Astrocyte of the spinal cord (primary cell): ENCODE measurements at regions not wholly inside any gene's neighbourhood (a gene's known extent, or its start where the extent isn't known, plus 50 kb on each side); places are given as distances from the start of the nearest gene placed in this dataset.

Experiments used
- DNase-seq: peaks from one replicate; pipeline ENCODE4 v3.0.0; 2011; ENCODE audit warnings: low read depth, low spot score
- H3K4me3 ChIP-seq: 2 replicates; pipeline ENCODE4 v1.5.1; 2011; ENCODE audit warnings: low read depth, mild to moderate bottlenecking, low read length, moderate library complexity
- in situ Hi-C: cut with HindIII; loops from 2 replicates; pipeline ENCODE4 v1.10.0; 2017; ENCODE audit warnings: low sequenced_read_pairs
- TF ChIP-seq, protein P1 (sequence below): IDR thresholded peaks from 2 replicates; pipeline ENCODE4 v1.5.1; 2012; ENCODE audit warnings: low read depth, mild to moderate bottlenecking, low read length, inconsistent platforms

DNA sequence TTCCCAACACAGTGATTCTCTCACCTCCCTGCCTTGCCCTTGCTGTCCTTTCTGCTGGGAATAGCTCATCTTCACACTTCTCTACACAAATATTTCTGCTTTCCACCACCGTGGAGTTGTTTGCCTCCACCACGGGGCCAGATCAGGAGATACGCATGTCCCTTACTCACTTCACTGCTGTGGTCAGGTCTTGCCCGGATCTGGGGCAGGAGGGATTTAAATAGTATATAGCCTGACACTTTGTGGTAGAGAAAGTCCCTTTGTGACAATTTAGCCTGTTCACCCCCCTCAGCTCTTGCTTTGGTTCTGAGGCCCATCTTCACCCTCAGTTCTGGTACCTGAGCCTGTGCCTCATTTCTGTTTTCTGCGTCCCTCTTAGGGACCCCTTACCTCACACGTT is 92.6 kb upstream of the PREP start:
- TF ChIP-seq, protein P1, sequence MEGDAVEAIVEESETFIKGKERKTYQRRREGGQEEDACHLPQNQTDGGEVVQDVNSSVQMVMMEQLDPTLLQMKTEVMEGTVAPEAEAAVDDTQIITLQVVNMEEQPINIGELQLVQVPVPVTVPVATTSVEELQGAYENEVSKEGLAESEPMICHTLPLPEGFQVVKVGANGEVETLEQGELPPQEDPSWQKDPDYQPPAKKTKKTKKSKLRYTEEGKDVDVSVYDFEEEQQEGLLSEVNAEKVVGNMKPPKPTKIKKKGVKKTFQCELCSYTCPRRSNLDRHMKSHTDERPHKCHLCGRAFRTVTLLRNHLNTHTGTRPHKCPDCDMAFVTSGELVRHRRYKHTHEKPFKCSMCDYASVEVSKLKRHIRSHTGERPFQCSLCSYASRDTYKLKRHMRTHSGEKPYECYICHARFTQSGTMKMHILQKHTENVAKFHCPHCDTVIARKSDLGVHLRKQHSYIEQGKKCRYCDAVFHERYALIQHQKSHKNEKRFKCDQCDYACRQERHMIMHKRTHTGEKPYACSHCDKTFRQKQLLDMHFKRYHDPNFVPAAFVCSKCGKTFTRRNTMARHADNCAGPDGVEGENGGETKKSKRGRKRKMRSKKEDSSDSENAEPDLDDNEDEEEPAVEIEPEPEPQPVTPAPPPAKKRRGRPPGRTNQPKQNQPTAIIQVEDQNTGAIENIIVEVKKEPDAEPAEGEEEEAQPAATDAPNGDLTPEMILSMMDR: no peak
- no peak for DNase-seq
- in situ Hi-C loops: no loop called here
- H3K4me3 ChIP-seq: no peak overlapping the region

DNA sequence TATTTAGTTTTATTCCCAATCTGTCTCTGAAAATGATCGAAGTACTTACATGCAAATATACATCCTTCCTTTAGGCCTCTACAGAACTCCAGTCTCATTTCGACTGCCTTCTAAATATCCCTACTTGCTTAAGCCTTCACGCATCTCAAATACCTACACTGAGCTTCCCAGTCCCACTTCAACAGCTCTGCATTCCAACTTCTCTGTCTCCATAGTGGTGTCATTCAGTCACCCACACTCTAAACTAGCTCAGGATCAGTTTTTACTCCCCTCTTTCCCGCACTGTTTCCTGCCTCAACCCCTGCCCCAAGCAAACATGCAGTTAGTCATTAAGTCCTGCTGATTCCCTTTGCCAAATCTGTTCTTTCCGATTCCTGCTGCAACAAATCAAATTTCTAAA is 91.8 kb upstream of the PREP start:
- H3K4me3 ChIP-seq: no peak overlapping the region
- in situ Hi-C loops: no loop called here
- TF ChIP-seq, protein P1: no peak
- DNase-seq: no peak

DNA sequence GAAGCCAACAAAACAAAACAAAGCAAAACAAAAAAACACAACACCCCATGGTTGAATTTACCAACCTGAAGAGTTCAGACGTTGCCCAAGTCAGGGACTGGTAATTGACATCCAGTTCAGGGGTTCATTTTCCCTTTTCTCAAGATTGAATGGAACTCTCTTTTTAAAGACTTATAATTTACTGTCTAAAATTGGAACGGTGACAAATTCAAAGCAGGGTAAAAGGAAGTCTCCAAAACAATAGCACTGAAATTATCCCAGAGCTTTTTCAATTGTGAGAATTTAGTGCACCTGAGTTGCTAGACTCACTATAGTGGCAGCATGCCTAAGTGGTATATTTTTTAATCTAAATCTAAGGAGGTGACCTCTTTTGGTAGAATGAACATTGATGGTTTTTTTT is 90.9 kb upstream of the PREP start:
- in situ Hi-C loops: no loop called here
- no peak overlapping the region for H3K4me3 ChIP-seq
- TF ChIP-seq, protein P1: no peak
- DNase-seq: no peak

DNA sequence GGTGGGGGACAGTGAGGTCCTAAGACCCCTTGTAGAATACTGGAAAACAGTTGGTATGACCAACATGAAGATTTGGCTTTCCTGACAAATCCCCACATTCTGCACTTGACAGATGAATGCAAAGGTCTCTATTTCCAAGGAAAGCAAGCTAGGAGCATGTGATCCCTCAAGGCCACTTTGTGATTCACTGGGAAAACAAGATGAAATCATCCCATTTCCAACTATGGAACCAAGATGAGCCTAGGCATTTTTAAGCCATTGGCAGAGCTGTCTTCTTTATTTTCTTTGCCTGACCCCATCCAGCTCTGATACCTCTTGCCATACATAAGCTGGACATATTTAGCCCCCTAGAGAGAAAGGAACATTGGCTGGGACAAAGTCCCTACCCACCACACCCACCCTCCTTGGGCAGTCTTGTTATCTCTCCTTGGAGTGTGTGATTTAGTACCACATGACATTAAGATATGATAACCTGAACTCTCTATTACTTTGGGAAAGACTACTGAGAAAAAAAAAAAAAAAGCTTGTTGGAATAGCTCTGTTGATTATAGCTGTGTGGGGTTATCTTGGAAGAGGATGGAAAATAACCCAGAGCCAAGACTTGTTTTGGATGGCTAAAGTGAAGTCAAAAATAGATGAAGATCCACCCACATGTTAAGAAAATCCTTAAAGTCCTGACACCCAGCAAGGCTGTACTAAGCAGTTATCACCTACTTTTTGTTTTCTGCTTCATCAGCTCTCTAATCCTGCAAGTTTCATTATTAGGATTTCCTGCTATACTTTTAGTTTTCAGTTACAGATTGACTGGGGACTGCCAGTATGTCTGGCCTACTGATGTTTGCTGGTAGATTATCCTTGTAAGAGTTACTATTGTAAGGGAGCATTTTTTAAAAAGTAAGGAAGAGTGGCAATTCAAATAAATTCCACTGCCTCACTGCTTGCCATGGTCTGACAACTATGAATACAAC is 90.1 kb upstream of the PREP start:
- DNase-seq: no peak
- TF ChIP-seq, protein P1: no peak
- H3K4me3 ChIP-seq: no peak overlapping the region
- in situ Hi-C loops: no loop called here

DNA sequence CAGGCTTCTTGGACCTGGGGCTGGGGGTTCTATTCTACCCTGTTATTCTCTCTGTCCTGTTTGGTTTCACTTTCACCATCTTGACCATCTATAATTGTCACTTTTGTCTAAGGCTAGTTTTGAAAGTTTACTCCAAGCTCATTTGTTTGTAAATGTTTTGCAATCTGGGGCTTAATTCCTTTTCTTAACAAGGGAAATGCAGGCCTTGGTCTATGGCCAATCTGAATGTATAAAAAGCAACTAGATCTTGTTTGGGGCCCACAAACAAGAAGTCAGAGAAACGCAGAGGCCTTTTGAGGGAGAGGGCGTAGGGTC is 86.3 kb upstream of the PREP start:
- H3K4me3 ChIP-seq: no peak overlapping the region
- no peak for DNase-seq
- in situ Hi-C loops: no loop called here
- TF ChIP-seq, protein P1: no peak

DNA sequence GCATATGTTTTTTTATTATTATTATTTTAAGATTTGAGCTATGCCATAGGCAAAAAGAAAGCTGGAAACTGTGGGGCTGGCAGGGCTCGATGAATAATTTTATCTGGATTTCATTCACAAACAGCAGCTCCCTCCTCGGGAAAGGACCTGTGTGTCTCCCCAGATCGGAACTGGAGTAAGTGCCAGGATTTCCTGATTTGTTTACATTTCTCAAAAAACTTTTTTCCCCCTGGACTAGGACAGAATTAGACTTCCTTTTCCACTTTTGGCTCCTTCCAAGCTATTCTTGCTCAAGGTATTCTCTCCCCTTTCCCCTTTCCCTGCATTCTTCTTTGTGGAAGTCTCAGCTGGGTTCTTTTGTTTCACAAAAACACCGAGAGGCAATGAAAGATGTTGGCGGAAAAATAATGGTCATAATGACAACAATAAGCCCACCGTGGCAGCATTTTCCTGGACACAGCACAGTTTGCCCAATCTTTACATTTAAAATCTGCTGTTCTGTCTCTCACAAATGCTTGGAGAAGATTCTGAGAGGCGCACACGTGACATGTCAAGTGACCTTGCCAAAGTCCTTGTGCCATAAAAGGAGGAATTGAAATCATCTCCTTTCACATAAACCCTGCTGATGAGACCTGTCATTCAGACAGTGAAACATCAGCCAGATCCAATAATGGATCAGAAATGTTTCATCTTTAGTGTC is 85.8 kb upstream of the PREP start:
- no peak overlapping the region for H3K4me3 ChIP-seq
- DNase-seq: no peak
- in situ Hi-C loops: no loop called here
- TF ChIP-seq, protein P1: no peak
